ENCODE measurements at regions not wholly inside any gene's neighbourhood (a gene's known extent, or its start where the extent isn't known, plus 50 kb on each side); places are given as distances from the start of the nearest gene placed in this dataset.

- DNase-seq (ENCODE audit: low read depth): no peak
- no peak overlapping the region for H3K4me3 ChIP-seq (ENCODE audit: low read depth, low read length)
- TF ChIP-seq, protein P1, sequence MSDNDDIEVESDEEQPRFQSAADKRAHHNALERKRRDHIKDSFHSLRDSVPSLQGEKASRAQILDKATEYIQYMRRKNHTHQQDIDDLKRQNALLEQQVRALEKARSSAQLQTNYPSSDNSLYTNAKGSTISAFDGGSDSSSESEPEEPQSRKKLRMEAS (IDR thresholded peaks at IDR 0.05; ENCODE audit: low read depth, low read length): no peak
- TF ChIP-seq, protein P2, sequence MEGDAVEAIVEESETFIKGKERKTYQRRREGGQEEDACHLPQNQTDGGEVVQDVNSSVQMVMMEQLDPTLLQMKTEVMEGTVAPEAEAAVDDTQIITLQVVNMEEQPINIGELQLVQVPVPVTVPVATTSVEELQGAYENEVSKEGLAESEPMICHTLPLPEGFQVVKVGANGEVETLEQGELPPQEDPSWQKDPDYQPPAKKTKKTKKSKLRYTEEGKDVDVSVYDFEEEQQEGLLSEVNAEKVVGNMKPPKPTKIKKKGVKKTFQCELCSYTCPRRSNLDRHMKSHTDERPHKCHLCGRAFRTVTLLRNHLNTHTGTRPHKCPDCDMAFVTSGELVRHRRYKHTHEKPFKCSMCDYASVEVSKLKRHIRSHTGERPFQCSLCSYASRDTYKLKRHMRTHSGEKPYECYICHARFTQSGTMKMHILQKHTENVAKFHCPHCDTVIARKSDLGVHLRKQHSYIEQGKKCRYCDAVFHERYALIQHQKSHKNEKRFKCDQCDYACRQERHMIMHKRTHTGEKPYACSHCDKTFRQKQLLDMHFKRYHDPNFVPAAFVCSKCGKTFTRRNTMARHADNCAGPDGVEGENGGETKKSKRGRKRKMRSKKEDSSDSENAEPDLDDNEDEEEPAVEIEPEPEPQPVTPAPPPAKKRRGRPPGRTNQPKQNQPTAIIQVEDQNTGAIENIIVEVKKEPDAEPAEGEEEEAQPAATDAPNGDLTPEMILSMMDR (IDR thresholded peaks at IDR 0.05; ENCODE audit: low read depth, low read length): no peak
- TF ChIP-seq MYC (IDR thresholded peaks at IDR 0.05; ENCODE audit: low read depth, low read length): no peak
- no peak for TF ChIP-seq POLR2A (IDR thresholded peaks at IDR 0.05; ENCODE audit: extremely low read depth, insufficient read length)
Observed at GRCh38 chr3:178058629-178059028, 477.6 kb upstream of the KCNMB2 start.

- TF ChIP-seq MYC (IDR thresholded peaks at IDR 0.05; ENCODE audit: low read depth, low read length) (no peak), POLR2A (IDR thresholded peaks at IDR 0.05; ENCODE audit: extremely low read depth, insufficient read length) (no peak)
- TF ChIP-seq, protein P1 (IDR thresholded peaks at IDR 0.05; ENCODE audit: low read depth, low read length): no peak
- TF ChIP-seq, protein P2 (IDR thresholded peaks at IDR 0.05; ENCODE audit: low read depth, low read length): no peak
- no peak overlapping the region for H3K4me3 ChIP-seq (ENCODE audit: low read depth, low read length)
- DNase-seq (ENCODE audit: low read depth): no peak
Observed at GRCh38 chr3:178059119-178059518, 477.1 kb upstream of the KCNMB2 start.

GRCh38 chr3:178059836-178060235, 476.4 kb upstream of the KCNMB2 start:
- TF ChIP-seq POLR2A (IDR thresholded peaks at IDR 0.05; ENCODE audit: extremely low read depth, insufficient read length): no peak
- TF ChIP-seq MYC (IDR thresholded peaks at IDR 0.05; ENCODE audit: low read depth, low read length): no peak
- TF ChIP-seq, protein P2 (IDR thresholded peaks at IDR 0.05; ENCODE audit: low read depth, low read length): no peak
- TF ChIP-seq, protein P1 (IDR thresholded peaks at IDR 0.05; ENCODE audit: low read depth, low read length): no peak
- DNase-seq (ENCODE audit: low read depth): no peak
- no peak overlapping the region for H3K4me3 ChIP-seq (ENCODE audit: low read depth, low read length)

- TF ChIP-seq MYC (IDR thresholded peaks at IDR 0.05; ENCODE audit: low read depth, low read length) (no peak), POLR2A (IDR thresholded peaks at IDR 0.05; ENCODE audit: extremely low read depth, insufficient read length) (no peak)
- TF ChIP-seq, protein P1 (IDR thresholded peaks at IDR 0.05; ENCODE audit: low read depth, low read length): no peak
- TF ChIP-seq, protein P2 (IDR thresholded peaks at IDR 0.05; ENCODE audit: low read depth, low read length): no peak
- DNase-seq (ENCODE audit: low read depth): no peak
- no peak overlapping the region for H3K4me3 ChIP-seq (ENCODE audit: low read depth, low read length)
Observed at GRCh38 chr3:178060407-178060806, 475.8 kb upstream of the KCNMB2 start.

- DNase-seq (ENCODE audit: low read depth): no peak
- TF ChIP-seq POLR2A (IDR thresholded peaks at IDR 0.05; ENCODE audit: extremely low read depth, insufficient read length): no peak
- TF ChIP-seq, protein P1 (IDR thresholded peaks at IDR 0.05; ENCODE audit: low read depth, low read length): no peak
- TF ChIP-seq MYC (IDR thresholded peaks at IDR 0.05; ENCODE audit: low read depth, low read length): no peak
- TF ChIP-seq, protein P2 (IDR thresholded peaks at IDR 0.05; ENCODE audit: low read depth, low read length): no peak
- H3K4me3 ChIP-seq (ENCODE audit: low read depth, low read length): no peak overlapping the region
Observed at GRCh38 chr3:178062126-178062525, 474.1 kb upstream of the KCNMB2 start.
